ENCODE measurements at regions not wholly inside any gene's neighbourhood (a gene's known extent, or its start where the extent isn't known, plus 50 kb on each side); places are given as distances from the start of the nearest gene placed in this dataset.

DNA sequence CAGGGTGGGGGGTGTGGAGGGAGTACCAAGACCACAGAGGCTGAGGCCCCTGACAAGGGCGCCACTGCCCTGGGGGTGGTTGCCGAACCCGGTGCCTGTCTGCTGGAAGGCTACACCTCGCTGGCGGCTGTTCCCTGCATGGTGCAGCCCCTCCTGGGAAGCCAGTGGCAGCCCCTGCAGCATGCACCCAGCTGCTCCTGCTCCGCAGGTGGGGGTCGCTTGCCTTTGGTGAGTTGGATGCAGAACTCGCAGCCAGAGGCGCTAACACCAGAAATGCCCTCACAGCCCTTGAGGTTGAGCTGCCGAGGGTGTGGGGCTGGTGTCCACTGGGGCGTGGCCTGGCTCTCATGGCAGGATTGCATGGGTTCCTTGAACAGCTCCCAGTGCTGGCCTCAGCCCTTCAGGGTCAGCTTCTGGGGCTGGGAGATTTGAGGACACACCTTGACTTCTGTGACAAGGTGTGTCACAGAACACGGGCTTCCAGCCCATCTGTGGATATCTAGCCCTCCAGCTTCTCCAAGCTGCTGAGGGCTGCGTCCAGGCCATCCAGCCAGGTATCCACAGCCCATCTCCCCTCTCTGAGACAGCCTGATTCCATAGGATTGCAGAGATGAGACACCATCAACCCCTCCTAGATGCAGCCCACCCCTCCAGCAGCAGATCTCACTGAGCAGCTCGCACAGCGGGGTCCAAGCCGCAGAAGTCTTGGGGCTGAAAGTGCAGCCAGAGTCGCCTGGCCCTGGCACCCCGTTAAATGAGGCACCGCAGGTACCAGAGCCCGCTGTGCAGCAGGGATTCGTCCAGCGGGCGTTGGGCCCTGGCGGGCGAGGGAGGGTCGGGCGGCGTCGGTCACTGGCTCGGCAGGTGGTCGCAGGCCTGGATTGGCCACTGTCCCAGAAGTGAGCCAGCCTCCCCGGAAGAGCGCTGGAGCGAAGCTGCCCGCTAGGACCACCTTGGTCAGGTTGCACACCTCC is 586.3 kb downstream of the KCNJ18 start:
- TF ChIP-seq EP300 (IDR thresholded peaks at IDR 0.05; ENCODE audit: borderline replicate concordance): no peak
- TF ChIP-seq, protein P1, sequence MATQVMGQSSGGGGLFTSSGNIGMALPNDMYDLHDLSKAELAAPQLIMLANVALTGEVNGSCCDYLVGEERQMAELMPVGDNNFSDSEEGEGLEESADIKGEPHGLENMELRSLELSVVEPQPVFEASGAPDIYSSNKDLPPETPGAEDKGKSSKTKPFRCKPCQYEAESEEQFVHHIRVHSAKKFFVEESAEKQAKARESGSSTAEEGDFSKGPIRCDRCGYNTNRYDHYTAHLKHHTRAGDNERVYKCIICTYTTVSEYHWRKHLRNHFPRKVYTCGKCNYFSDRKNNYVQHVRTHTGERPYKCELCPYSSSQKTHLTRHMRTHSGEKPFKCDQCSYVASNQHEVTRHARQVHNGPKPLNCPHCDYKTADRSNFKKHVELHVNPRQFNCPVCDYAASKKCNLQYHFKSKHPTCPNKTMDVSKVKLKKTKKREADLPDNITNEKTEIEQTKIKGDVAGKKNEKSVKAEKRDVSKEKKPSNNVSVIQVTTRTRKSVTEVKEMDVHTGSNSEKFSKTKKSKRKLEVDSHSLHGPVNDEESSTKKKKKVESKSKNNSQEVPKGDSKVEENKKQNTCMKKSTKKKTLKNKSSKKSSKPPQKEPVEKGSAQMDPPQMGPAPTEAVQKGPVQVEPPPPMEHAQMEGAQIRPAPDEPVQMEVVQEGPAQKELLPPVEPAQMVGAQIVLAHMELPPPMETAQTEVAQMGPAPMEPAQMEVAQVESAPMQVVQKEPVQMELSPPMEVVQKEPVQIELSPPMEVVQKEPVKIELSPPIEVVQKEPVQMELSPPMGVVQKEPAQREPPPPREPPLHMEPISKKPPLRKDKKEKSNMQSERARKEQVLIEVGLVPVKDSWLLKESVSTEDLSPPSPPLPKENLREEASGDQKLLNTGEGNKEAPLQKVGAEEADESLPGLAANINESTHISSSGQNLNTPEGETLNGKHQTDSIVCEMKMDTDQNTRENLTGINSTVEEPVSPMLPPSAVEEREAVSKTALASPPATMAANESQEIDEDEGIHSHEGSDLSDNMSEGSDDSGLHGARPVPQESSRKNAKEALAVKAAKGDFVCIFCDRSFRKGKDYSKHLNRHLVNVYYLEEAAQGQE (IDR thresholded peaks at IDR 0.05; ENCODE audit: low read depth): no peak
- TF ChIP-seq TEAD4 (IDR thresholded peaks at IDR 0.05): no peak
- no peak for TF ChIP-seq CREB1 (IDR thresholded peaks at IDR 0.05; ENCODE audit: low read depth)
- TF ChIP-seq EGR1 (IDR thresholded peaks at IDR 0.05): no peak
- TF ChIP-seq FOXM1 (IDR thresholded peaks at IDR 0.05; ENCODE audit: borderline replicate concordance, low read depth): no peak
- no peak for TF ChIP-seq CEBPB (IDR thresholded peaks at IDR 0.05)
- no peak for TF ChIP-seq RAD21 (IDR thresholded peaks at IDR 0.05; ENCODE audit: low read depth)
- TF ChIP-seq MAX (IDR thresholded peaks at IDR 0.05): no peak
- no peak for TF ChIP-seq TAF1 (IDR thresholded peaks at IDR 0.05; ENCODE audit: low read depth)
- no peak for TF ChIP-seq TCF12 (IDR thresholded peaks at IDR 0.05; ENCODE audit: low read depth)
- no peak for TF ChIP-seq NFIC (IDR thresholded peaks at IDR 0.05)
- TF ChIP-seq, protein P2, sequence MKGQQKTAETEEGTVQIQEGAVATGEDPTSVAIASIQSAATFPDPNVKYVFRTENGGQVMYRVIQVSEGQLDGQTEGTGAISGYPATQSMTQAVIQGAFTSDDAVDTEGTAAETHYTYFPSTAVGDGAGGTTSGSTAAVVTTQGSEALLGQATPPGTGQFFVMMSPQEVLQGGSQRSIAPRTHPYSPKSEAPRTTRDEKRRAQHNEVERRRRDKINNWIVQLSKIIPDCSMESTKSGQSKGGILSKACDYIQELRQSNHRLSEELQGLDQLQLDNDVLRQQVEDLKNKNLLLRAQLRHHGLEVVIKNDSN (IDR thresholded peaks at IDR 0.05): no peak
- TF ChIP-seq YY1 (IDR thresholded peaks at IDR 0.05; ENCODE audit: low read depth): no peak

All from Ishikawa (cell line).